ENCODE measurements at regions not wholly inside any gene's neighbourhood (a gene's known extent, or its start where the extent isn't known, plus 50 kb on each side); places are given as distances from the start of the nearest gene placed in this dataset.

- no peak overlapping the region for H2AFZ ChIP-seq
- H3K4me3 ChIP-seq, result no peak overlapping the region
- no peaks in the 10 kb centered on the region for H3K4me1 ChIP-seq (replicated peaks; ENCODE audit: insufficient read depth)
- H3K79me2 ChIP-seq (ENCODE audit: low read depth), result no peaks in the 10 kb centered on the region
- no peaks in the 10 kb centered on the region for H3F3A ChIP-seq (ENCODE audit: insufficient read depth, low read depth)
- ChIA-PET POLR2A (ENCODE audit: unreplicated experiment) (no interaction called here), CTCF (no interaction called here)
- H3K9me2 ChIP-seq (ENCODE audit: insufficient read depth), result no peaks in the 10 kb centered on the region
- no peak for DNase-seq
- no peaks in the 10 kb centered on the region for H3K36me3 ChIP-seq (ENCODE audit: low read depth)
- no peak overlapping the region for H3K27ac ChIP-seq
- peaks cover 94% of the 10 kb centered on the region for H3K27me3 ChIP-seq (ENCODE audit: insufficient read depth, low read depth)
- no peak for TF ChIP-seq CTCF (conservative IDR thresholded peaks at IDR 0.05)
- TF ChIP-seq EZH2 (IDR thresholded peaks at IDR 0.05; ENCODE audit: low read depth), result no peak
- no peak overlapping the region for H3K4me2 ChIP-seq
- no peaks in the 10 kb centered on the region; the same call in none of the 2 replicates for H4K20me1 ChIP-seq (ENCODE audit: insufficient read depth)
- BruUV-seq (replicated peaks), result no TSS peak
- no peaks in the 10 kb centered on the region for H3K9me3 ChIP-seq (ENCODE audit: insufficient read depth, low read depth)
- intact Hi-C loops (cut with micrococcal nuclease; ENCODE audit: unreplicated experiment), result no loop called here
These were observed 60.7 kb upstream of the TTC34 start for GRCh38 chr1:2861988-2862813.

- Histone ChIP-seq H3F3A (ENCODE audit: insufficient read depth, low read depth) (no peaks in the 10 kb centered on the region), H3K9me3 (ENCODE audit: insufficient read depth, low read depth) (no peaks in the 10 kb centered on the region), H3K9me2 (ENCODE audit: insufficient read depth) (no peaks in the 10 kb centered on the region), H3K4me2 (no peak overlapping the region), H4K20me1 (ENCODE audit: insufficient read depth) (no peaks in the 10 kb centered on the region; the same call in none of the 2 replicates), H3K27ac (no peak overlapping the region), H3K4me3 (no peak overlapping the region), H3K79me2 (ENCODE audit: low read depth) (no peaks in the 10 kb centered on the region), H3K4me1 (replicated peaks; ENCODE audit: insufficient read depth) (no peaks in the 10 kb centered on the region), H3K27me3 (ENCODE audit: insufficient read depth, low read depth) (peaks cover 94% of the 10 kb centered on the region), H3K36me3 (ENCODE audit: low read depth) (no peaks in the 10 kb centered on the region), H2AFZ (no peak overlapping the region)
- intact Hi-C loops (cut with micrococcal nuclease; ENCODE audit: unreplicated experiment), result no loop called here
- CTCF ChIA-PET, result no interaction called here
- POLR2A ChIA-PET (ENCODE audit: unreplicated experiment), result no interaction called here
- DNase-seq, result no peak
- BruUV-seq (replicated peaks), result no TSS peak
- TF ChIP-seq CTCF (conservative IDR thresholded peaks at IDR 0.05) (no peak), EZH2 (IDR thresholded peaks at IDR 0.05; ENCODE audit: low read depth) (no peak)
These were observed 61.5 kb upstream of the TTC34 start for GRCh38 chr1:2862814-2863647.

GRCh38 chr1:2863648-2863963, 62.1 kb upstream of the TTC34 start:
- H3K27me3 ChIP-seq (ENCODE audit: insufficient read depth, low read depth), result peaks cover 93% of the 10 kb centered on the region
- TF ChIP-seq CTCF (conservative IDR thresholded peaks at IDR 0.05) (no peak), EZH2 (IDR thresholded peaks at IDR 0.05; ENCODE audit: low read depth) (no peak)
- no peaks in the 10 kb centered on the region for H3K9me3 ChIP-seq (ENCODE audit: insufficient read depth, low read depth)

More at GRCh38 chr1:2863648-2863963, 62.1 kb upstream of the TTC34 start:
- ChIA-PET POLR2A (ENCODE audit: unreplicated experiment) (no interaction called here), CTCF (no interaction called here)
- Histone ChIP-seq H3K27ac (no peak overlapping the region), H3K9me2 (ENCODE audit: insufficient read depth) (no peaks in the 10 kb centered on the region), H3F3A (ENCODE audit: insufficient read depth, low read depth) (no peaks in the 10 kb centered on the region), H4K20me1 (ENCODE audit: insufficient read depth) (no peaks in the 10 kb centered on the region; the same call in none of the 2 replicates), H3K4me1 (replicated peaks; ENCODE audit: insufficient read depth) (no peaks in the 10 kb centered on the region), H3K4me3 (no peak overlapping the region), H3K79me2 (ENCODE audit: low read depth) (no peaks in the 10 kb centered on the region), H3K4me2 (no peak overlapping the region), H2AFZ (no peak overlapping the region), H3K36me3 (ENCODE audit: low read depth) (no peaks in the 10 kb centered on the region)
- DNase-seq, result no peak
- intact Hi-C loops (cut with micrococcal nuclease; ENCODE audit: unreplicated experiment), result no loop called here
- BruUV-seq (replicated peaks), result no TSS peak

All from PC-9 (cell line).